A673 (cell line): ENCODE measurements at regions not wholly inside any gene's neighbourhood (a gene's known extent, or its start where the extent isn't known, plus 50 kb on each side); places are given as distances from the start of the nearest gene placed in this dataset.

ENCODE experiments used
- EZH2 ChIP-seq: fragments of 200-600 bp; sonication (generic); IDR thresholded peaks from 2 replicates; pipeline ENCODE4 v1.6.1; 2017; ENCODE audit warnings: borderline replicate concordance, low read depth, mild to moderate bottlenecking, mixed read lengths, antibody characterized with exemption, low read length; ENCODE audit not compliant: poor library complexity, severe bottlenecking
- TF ChIP-seq, protein P1 (sequence below): fragments of 300-800, 200-600 bp; sonication (generic); conservative IDR thresholded peaks from 2 replicates; pipeline ENCODE4 v1.5.1; 2017; ENCODE audit warnings: low read depth, mild to moderate bottlenecking, antibody characterized with exemption, low read length, moderate library complexity, mixed read lengths

DNA sequence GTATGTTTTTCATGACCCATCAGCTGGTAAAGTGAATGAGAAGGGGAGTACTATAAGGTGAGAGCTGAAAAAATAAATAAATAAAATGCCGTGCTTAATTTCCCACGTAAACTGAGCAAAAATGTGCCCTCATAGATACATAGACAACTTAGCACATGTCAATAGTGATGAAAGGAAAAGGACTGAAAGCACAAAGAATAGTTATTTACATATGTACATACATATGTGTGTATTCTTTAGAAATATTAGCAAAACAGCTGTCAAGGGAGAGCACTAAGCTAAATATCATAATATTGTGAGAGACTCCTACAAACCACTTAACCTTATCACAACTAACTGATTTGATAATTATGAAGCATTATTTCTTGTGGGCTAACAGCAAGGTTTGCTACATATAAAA lies 213.6 kb upstream of the FTMT start:
- TF ChIP-seq, protein P1, sequence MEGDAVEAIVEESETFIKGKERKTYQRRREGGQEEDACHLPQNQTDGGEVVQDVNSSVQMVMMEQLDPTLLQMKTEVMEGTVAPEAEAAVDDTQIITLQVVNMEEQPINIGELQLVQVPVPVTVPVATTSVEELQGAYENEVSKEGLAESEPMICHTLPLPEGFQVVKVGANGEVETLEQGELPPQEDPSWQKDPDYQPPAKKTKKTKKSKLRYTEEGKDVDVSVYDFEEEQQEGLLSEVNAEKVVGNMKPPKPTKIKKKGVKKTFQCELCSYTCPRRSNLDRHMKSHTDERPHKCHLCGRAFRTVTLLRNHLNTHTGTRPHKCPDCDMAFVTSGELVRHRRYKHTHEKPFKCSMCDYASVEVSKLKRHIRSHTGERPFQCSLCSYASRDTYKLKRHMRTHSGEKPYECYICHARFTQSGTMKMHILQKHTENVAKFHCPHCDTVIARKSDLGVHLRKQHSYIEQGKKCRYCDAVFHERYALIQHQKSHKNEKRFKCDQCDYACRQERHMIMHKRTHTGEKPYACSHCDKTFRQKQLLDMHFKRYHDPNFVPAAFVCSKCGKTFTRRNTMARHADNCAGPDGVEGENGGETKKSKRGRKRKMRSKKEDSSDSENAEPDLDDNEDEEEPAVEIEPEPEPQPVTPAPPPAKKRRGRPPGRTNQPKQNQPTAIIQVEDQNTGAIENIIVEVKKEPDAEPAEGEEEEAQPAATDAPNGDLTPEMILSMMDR, result no peak
- no peak for TF ChIP-seq EZH2
